HG02623 (cell line): ENCODE measurements at regions not wholly inside any gene's neighbourhood (a gene's known extent, or its start where the extent isn't known, plus 50 kb on each side); places are given as distances from the start of the nearest gene placed in this dataset.
"Not testable (repeated sequence)": the region's sequence is repeated elsewhere in the genome, so short reads cannot be mapped to it uniquely, and the experiment has no call there.

ENCODE experiments used
- ATAC-seq: cut with Tn5 transposase; IDR thresholded peaks from one replicate; pipeline ENCODE4 v1.9.1; 2021; ENCODE audit warnings: moderate library complexity; ENCODE audit not compliant: unreplicated experiment

- ATAC-seq: no peak
These were observed 292.7 kb upstream of the SLC39A10 start for GRCh38 chr2:195364015-195364965.

DNA sequence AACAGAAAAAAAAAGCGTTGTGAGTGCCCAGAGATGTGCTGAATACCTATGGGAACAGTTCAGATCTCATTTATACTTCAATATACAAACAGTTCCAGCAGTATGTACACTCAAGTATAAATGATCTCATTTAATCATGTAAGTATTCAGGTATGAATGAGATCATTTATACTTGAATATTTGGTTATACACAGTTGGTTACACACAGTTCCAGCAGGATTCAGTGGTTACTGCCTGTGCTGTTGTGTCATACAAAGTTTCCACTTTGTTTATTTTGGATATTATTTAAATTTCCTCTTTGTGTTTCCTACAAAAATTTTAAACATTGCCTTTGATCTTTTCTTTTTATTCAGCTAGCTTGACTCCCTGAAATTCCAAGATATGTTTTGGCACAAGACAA lies 293.5 kb upstream of the SLC39A10 start:
- ATAC-seq: no peak

GRCh38 chr2:195360242-195360641 lies 296.8 kb upstream of the SLC39A10 start:
- no peak for ATAC-seq

- ATAC-seq: no peak
These were observed 297.8 kb upstream of the SLC39A10 start for GRCh38 chr2:195359043-195359735.

DNA sequence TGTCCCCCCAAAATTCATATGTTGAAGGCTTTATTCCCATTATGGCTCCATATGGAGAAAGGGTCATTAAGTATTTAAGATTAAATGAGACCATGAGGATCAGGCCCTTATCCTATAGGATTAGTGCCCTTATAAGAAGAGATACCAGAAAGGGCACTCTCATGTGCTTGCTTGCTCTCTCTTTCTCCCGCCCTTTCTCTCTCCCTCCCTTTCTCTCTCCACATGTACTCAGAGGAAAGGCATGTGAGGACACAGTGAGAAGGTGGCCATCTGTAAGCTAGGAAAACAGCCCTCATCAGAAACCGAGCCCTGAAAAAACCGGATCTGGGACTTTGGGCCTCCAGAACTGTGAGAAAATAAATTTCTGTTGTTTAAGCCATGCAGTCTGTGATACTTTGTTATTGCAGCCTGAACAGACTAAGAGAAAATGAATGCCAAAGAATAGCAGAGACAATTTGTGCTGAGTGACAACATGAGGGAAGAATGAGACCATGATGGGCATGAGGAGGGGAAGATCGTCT lies 300.0 kb upstream of the SLC39A10 start:
- no peak for ATAC-seq

DNA sequence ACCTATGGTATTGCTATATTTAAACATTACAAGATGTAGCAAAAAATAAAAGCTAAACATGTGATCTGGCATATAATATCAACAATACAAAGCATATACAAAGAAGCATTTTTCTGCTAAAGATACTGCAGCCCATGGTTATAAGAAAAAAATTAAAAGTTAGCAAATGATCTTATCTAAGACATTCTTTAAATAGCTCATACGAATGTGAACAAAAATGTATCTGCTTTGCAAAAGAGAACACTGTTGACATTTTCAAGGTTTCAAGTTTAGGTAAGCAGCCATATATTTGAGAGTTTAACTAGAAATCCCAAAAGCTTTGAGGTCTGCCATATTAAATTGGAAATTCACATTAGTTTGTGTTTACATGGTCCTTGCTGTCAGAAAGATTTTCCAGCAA lies 301.0 kb upstream of the SLC39A10 start:
- no peak for ATAC-seq

DNA sequence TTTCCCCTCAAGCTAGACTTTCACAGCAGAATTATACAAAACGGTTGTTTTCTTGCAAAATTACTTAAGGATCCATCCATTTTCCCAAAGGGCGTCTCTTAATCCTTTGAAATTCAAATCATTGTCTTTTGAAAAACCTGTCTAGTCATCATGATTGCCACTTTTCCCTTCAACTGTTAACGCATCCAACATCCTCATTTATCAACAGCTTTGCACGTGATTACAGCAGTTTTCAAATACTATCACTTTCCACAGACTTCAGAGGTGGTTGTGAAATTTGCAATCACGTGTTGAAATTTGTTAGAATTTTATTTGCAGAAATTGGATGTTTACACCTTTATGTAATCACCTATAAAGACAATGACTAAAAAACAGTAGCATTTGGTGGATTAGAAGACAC lies 304.4 kb upstream of the SLC39A10 start:
- ATAC-seq: no peak

- no peak for ATAC-seq
These were observed 313.0 kb upstream of the SLC39A10 start for GRCh38 chr2:195343942-195344530.

GRCh38 chr2:195343540-195343939 lies 313.5 kb upstream of the SLC39A10 start:
- ATAC-seq: no peak

DNA sequence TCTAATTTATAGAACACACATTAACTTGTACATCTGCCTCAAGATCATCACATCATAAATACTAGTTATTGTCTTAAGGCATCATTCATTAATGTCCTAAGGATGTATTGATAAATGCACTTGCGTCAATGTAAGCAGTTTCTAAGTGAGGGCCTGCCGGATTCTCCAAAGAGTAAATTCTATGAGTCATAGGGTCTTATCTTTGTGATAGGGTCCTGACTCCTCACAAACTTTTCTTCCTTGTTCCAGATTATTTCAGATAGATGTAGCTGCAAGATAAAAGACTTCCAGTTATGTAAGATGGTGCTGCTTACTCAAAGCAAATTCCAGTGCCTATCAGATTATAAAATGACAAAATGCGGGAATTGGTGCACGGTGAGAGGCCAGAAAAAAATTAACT lies 315.0 kb upstream of the SLC39A10 start:
- ATAC-seq: no peak

DNA sequence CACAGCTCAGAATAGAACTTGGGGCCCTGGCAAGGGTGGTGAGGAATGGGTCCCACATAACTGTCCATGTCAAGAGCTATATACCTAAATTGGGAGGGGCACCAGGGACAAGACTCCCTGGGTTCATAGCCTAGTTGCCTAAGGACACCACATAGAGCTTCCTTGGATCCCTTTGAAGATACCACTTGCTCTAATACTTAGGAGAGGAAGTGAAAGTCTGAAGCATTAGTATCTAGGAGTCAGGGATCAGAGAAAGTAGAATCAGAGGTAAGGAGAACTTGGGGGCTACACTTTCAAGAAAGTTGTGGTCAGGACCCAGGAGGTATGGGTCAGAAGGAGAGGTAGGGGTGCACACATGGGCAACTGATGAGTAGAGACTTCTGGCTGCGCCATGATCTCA lies 318.2 kb upstream of the SLC39A10 start:
- no peak for ATAC-seq

- ATAC-seq: no peak
These were observed 319.4 kb upstream of the SLC39A10 start for GRCh38 chr2:195337597-195337996.

DNA sequence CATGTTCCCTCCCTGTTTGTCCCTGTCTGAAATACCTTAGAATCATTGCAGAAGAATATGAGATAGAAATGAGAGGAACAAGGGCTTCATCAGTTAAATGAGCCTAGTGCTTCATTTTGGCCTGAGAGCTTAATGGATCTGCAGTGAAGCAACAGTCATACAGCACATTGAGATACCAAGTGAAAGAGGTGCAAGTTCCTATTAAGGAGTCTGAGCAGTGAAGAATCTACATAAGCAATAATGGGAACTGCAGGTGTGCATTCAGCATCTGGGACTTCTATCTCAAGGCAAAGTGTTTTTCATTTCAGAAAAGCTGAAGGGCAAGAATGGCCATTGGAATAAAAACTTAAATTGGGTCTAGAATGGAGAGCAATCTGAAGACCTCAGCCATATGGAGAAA lies 323.2 kb upstream of the SLC39A10 start:
- no peak for ATAC-seq

DNA sequence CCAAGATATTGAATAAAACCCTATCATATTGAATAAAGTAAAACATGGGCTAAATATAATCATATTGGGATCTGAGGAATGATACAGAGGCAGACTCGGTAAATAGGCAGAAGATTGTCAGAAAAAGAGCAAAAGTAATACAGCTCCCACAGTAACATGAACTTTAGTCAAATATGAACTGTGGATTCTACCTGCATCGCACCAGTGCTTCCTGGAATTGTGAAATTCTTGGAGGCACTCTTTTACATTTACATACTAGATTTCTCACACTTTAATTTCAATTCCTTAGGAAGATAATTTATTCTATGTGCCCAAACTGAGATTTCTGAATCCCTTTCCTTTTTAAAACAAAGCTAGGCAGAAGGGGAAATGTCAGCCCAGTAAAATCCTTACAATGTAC lies 325.1 kb upstream of the SLC39A10 start:
- ATAC-seq: no peak

- ATAC-seq: no peak
These were observed 325.9 kb upstream of the SLC39A10 start for GRCh38 chr2:195331129-195331528.

- ATAC-seq: no peak
These were observed 326.5 kb upstream of the SLC39A10 start for GRCh38 chr2:195330513-195330956.

DNA sequence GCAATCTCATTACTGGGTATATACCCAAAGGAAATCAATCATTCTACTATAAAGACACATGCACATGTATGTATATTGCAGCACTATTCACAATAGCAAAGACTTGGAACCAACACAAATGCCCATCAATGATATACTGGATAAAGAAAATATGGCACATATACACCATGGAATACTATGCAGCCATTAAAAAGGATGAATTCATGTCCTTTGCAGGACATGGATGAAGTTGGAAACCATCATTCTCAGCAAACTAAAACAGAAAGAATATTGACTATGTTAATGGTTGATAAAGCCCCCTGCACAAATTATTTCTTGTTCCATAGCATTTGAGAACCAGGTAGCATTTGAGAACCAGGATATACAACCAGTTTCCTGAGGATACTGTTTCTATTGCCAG lies 327.2 kb upstream of the SLC39A10 start:
- ATAC-seq: not testable (repeated sequence)

- no peak for ATAC-seq
These were observed 330.5 kb upstream of the SLC39A10 start for GRCh38 chr2:195326537-195326936.

DNA sequence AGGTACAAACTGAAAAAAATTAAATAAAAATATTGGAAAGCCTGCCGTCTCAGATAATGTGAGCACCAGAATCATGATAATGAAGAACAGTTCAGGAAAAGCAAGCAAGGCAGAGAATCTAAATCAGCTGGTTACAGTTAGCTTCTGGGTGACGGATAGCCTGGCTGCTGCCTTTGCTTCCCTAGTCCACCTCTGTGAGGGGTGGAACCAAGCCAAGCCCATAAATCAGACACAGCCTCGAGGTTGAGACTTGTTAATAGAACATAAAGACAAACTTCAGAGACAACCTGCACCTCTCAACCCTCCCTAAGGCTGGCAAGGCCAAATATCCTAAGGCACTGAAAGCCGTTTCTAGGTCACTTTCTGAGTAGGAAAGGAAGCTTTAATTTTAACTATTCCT lies 334.7 kb upstream of the SLC39A10 start:
- no peak for ATAC-seq

DNA sequence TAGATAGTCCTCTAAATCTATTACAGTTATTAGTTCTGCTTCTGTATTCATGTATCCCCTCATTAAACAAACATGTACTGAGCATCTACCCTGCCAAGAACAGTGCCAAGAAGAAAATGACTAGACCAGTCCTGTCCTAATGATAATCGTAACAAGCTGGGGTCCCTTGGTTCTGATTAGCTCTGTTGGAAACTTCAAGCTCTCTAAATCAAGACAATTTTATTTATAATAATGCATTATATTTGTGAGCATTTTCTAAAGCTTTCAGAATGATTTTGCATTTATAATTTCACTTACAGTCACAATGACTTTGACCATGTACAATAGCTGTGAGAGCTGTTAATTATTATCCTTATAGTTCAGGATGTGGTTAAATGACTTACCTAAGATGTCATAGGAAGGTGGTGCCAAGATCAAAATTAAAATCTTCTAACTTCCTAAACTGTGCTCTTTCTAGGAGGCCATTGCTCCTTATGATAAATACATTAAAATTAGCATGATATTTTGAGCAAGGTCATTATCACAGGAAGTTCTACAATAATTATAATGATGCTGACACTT lies 336.5 kb upstream of the SLC39A10 start:
- no peak for ATAC-seq
